Fibroblast of pulmonary artery (primary cell): ENCODE measurements at regions not wholly inside any gene's neighbourhood (a gene's known extent, or its start where the extent isn't known, plus 50 kb on each side); places are given as distances from the start of the nearest gene placed in this dataset.

Experiments
- DNase-seq: peaks from one replicate; pipeline ENCODE4 v3.0.0-alpha.2; 2010; ENCODE audit warnings: low read depth
- H3K4me3 ChIP-seq: replicated peaks from 2 replicates; pipeline ENCODE4 v1.5.1; 2011; ENCODE audit warnings: low read depth, mild to moderate bottlenecking, control low read depth, low read length, moderate library complexity
- TF ChIP-seq, protein P1 (sequence below): IDR thresholded peaks from 2 replicates; pipeline ENCODE4 v1.5.1; 2011; ENCODE audit warnings: mild to moderate bottlenecking, control low read depth, low read length, inconsistent platforms; ENCODE audit errors: missing control alignments

DNA sequence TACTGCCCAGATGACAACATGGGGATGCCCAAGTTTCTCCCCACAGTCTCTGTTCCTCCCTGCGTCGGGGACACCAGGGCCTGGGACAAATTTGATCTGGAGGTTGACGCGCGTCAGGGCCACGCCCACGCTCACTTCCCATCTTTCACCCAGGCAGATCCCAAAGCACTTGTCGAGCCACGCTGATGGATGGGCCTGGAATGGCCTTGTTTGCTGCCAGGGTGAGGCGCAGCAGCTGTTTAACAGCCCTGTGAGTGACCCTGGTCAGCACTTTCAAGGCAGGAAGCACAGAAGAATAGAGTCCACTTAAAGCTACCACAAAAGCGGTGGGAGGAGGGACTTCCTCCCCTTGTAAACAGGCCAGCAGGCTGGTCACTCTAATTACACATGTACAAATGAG, 324.7 kb upstream of the JARID2 start:
- DNase-seq, result peak; percentile 29
- no peak overlapping the region for H3K4me3 ChIP-seq
- TF ChIP-seq, protein P1, sequence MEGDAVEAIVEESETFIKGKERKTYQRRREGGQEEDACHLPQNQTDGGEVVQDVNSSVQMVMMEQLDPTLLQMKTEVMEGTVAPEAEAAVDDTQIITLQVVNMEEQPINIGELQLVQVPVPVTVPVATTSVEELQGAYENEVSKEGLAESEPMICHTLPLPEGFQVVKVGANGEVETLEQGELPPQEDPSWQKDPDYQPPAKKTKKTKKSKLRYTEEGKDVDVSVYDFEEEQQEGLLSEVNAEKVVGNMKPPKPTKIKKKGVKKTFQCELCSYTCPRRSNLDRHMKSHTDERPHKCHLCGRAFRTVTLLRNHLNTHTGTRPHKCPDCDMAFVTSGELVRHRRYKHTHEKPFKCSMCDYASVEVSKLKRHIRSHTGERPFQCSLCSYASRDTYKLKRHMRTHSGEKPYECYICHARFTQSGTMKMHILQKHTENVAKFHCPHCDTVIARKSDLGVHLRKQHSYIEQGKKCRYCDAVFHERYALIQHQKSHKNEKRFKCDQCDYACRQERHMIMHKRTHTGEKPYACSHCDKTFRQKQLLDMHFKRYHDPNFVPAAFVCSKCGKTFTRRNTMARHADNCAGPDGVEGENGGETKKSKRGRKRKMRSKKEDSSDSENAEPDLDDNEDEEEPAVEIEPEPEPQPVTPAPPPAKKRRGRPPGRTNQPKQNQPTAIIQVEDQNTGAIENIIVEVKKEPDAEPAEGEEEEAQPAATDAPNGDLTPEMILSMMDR, result no peak

DNA sequence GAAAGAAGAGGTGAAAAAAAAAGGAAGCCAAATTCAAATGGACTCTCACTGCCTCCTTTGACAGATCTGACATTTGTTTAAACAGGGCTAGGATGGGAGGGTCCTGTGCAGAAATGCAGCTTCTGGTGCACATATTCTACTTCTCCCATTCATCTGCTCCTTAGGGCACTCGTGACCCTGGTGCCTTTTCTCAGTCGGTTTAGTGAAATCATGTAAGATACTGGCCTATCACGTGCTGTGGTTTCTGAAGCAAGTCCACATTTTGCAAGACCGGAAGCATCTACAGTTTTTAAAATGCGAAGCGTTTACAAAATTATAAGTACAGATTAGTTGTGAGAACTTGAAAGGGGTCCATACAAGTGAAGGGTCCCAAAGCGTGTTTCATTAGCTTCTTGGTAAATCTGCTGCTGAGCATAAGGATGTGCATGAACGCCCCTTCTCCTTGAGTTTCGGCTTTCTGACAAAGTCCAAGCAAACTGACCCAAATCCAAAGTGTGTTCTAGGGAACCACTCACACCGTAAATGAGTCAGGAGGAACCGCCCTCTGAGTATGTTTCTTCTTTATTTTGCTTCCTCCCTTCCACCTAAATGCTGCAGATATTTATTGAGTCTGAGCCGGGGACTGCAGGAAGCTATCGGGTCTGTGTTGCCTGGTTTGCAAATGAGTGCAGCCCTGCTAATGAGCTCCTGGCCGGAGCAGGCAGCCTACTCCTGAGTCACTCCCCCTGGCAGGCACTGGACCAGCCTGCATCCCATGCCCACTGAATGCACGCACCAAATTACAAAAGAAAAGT, 323.8 kb upstream of the JARID2 start:
- DNase-seq, result no peak
- H3K4me3 ChIP-seq, result no peak overlapping the region

DNA sequence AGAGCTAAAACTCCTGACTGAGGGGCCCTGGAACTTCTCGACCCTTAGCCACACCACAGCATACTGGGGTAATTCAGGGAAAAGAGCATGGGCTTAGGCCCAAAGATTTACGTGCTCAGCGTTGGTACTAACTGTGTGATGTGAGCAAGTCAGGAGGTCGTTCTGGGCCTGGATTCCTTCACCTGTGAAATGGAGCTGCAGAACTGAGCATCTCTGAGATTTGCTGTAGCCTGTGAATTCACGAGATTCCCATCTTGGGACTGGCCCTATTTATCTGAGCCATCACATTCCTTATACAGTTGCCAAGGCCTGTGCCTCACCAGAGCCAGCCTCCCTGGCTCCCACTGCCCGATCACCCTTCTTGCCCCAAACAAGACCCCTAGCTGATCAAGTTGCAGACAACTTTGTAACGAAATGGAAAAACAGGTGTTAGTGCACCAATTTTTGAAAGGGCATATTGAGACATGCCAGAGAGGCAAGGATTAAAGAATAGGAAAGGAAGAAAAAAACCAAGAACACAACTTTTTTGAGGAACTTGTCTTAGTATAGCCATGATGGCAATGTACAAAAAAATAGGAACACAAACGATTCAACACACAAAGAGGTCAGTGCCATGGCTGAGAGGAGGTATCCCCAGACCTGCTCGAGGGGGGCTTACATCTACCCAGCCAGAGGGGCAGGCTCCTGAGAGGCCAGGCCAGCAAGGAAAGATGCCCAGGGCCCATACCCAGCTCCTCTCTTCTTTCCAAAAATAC, 323.0 kb upstream of the JARID2 start:
- TF ChIP-seq, protein P1, result no peak
- no peak for DNase-seq
- H3K4me3 ChIP-seq, result no peak overlapping the region

More for the DNA sequence above, 323.8 kb upstream of the JARID2 start:
- TF ChIP-seq, protein P1, result no peak

DNA sequence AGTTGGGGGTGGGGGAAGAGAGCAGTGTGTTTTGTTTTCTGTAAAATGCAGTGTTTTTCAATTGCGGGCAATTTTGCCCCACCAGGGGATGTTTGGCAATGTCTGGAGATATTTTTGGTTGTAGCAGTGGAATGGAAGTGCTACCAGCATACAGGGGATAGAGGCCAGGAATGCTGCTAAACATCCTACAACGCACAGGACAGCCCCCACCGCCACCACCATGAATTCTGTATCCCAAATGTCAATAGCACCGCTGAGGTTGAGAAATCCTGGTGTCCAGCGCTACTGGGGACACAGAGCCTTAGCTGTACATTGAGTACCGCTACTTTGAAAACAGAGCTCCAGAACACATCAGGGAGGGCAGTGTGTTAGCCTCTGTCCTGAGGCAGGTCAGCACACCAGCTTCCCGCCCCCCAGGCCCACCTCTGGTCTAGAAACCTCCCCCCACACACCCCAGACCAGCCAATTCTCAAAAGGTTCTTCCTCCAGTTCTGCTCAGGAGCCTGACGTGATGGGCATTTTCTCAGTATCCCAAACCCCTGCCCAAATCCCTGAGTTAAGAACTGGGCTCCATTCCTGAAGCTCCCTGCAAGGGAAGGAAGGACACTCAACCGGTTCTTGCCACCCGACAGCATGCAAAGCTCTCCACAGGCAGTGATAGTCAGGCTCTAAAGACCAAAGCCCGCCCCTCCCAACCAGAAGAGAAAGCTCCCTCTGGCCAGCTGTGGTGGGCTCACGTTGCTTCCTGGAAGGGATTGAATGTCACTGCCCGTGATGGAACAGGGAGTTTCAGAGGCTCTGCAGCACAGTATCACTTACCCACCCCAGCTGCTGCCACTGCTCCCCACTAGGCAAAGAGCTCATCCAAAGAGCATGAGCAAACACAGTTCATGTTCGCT, 321.5 kb upstream of the JARID2 start:
- DNase-seq, result no peak
- no peak overlapping the region for H3K4me3 ChIP-seq
- TF ChIP-seq, protein P1, result no peak

DNA sequence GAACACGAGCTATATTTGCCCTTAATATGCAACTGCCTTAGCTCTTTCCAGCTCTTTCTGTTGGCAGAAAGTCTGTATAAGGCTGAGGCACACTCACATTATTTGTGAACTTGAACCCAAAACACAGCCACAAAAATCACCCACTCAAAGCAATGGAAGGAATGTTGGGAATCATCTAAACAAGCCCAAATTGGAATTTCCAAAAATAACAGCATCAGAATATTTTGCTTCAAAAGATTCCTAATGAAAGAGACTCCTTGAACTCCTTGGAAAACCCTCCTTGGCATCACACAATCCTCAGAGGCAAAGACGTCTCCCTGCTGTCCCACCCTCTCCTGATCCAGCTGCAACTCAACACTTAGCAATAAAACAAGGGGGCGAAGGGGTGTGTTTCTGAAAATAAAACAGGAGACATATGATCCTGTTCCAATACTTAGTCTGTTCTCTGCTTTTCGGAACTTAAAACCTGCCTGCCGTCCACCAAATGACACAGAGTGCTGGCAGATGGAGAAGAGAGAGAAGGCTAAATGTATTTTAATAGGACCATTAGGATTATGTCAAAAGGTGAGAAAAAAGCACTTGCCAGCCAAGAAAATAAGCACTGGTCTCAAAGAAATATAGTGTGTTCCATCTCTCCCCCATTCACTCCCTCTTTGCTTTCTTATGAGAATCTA, 320.7 kb upstream of the JARID2 start:
- DNase-seq, result no peak
- no peak overlapping the region for H3K4me3 ChIP-seq
- TF ChIP-seq, protein P1, result no peak

DNA sequence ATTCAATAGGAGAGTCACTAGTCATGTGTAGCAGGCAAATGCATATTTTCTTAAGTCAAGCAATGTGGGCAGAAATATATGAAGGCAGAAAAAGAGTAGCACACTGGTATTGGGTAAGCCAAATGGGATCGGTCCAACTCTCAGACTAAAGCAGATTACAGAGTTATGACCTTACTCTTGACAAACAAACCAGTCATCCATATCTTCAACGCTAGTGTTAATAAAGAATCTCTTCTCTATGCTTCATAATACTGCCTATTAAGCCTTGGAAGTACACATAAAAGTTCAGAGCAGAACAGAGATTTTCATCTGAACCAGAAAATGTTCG, 320.2 kb upstream of the JARID2 start:
- H3K4me3 ChIP-seq, result no peak overlapping the region
- peak; percentile 65 for DNase-seq
- TF ChIP-seq, protein P1, result no peak
